ENCODE measurements at regions not wholly inside any gene's neighbourhood (a gene's known extent, or its start where the extent isn't known, plus 50 kb on each side); places are given as distances from the start of the nearest gene placed in this dataset.

GRCh38 chr1:34320053-34320669 lies 143.5 kb downstream of the C1orf94 start:
- Histone ChIP-seq H3K4me3 (replicated peaks; ENCODE audit: insufficient read depth, low read length) (no peak overlapping the region), H3K27ac (replicated peaks) (no peak overlapping the region), H3K27me3 (ENCODE audit: insufficient read depth, poor library complexity, severe bottlenecking) (no peaks in the 10 kb centered on the region)
- DNase-seq (ENCODE audit: low read depth in 1 of 2, low spot score in 1 of 2) = no peak
- no peak for TF ChIP-seq REST (IDR thresholded peaks at IDR 0.05; ENCODE audit: insufficient replicate concordance, low read depth)
- no peak for TF ChIP-seq CTCF (IDR thresholded peaks at IDR 0.05; ENCODE audit: insufficient read depth, low read length)

GRCh38 chr1:34322969-34323368 lies 146.3 kb downstream of the C1orf94 start:
- no peaks in the 10 kb centered on the region for H3K27me3 ChIP-seq (ENCODE audit: insufficient read depth, poor library complexity, severe bottlenecking)
- H3K4me3 ChIP-seq (replicated peaks; ENCODE audit: insufficient read depth, low read length) = no peak overlapping the region
- TF ChIP-seq SPI1 (IDR thresholded peaks at IDR 0.05; ENCODE audit: borderline replicate concordance, low read depth) (no peak), GABPA (IDR thresholded peaks at IDR 0.05; ENCODE audit: low read depth) (no peak), CTCF (IDR thresholded peaks at IDR 0.05; ENCODE audit: insufficient read depth, low read length) (no peak), REST (IDR thresholded peaks at IDR 0.05; ENCODE audit: insufficient replicate concordance, low read depth) (no peak), POLR2AphosphoS5 (IDR thresholded peaks at IDR 0.05; ENCODE audit: low read depth) (no peak)
- no peak overlapping the region for H3K27ac ChIP-seq (replicated peaks)
- DNase-seq (ENCODE audit: low read depth in 1 of 2, low spot score in 1 of 2) = no peak

GRCh38 chr1:34324879-34325440 lies 148.3 kb downstream of the C1orf94 start:
- Histone ChIP-seq H3K27ac (replicated peaks) (no peak overlapping the region), H3K27me3 (ENCODE audit: insufficient read depth, poor library complexity, severe bottlenecking) (no peaks in the 10 kb centered on the region), H3K4me3 (replicated peaks; ENCODE audit: insufficient read depth, low read length) (no peak overlapping the region)
- DNase-seq (ENCODE audit: low read depth in 1 of 2, low spot score in 1 of 2) = no peak
- no peak for TF ChIP-seq GABPA (IDR thresholded peaks at IDR 0.05; ENCODE audit: low read depth)
- no peak for TF ChIP-seq SPI1 (IDR thresholded peaks at IDR 0.05; ENCODE audit: borderline replicate concordance, low read depth)
- TF ChIP-seq REST (IDR thresholded peaks at IDR 0.05; ENCODE audit: insufficient replicate concordance, low read depth) = no peak
- TF ChIP-seq CTCF (IDR thresholded peaks at IDR 0.05; ENCODE audit: insufficient read depth, low read length) = no peak
- no peak for TF ChIP-seq POLR2AphosphoS5 (IDR thresholded peaks at IDR 0.05; ENCODE audit: low read depth)

Data from HL-60 (cell line).